ENCODE measurements at regions not wholly inside any gene's neighbourhood (a gene's known extent, or its start where the extent isn't known, plus 50 kb on each side); places are given as distances from the start of the nearest gene placed in this dataset.

DNA sequence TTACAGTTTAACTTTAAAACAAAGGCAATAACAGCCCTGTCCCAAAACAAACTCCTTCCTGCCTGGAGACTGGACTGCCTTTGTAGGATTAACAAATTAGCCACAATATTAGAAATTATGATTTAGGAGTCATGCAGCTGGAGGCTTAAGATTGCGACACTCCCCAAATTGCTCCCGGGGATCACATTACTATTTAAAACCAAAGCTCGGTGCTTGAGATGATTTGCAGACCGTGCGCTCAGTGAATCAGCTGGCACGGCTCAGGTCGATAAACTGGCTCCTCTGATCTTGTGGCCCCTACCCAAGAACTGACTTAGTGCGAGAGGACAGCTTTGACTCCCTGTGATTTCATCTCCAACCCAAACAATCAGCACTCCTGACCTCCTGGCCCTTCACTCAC, 829.3 kb downstream of the NLGN4X start:
- Histone ChIP-seq H3K27ac (ENCODE audit: low read depth in 1 of 2, low read length in 2 of 2) (no peak overlapping the region), H3K4me3 (ENCODE audit: low read depth in 1 of 3, low read length in 3 of 3) (no peak overlapping the region), H3K4me1 (ENCODE audit: control insufficient read depth in 4 of 4, insufficient read depth in 4 of 4, low read length in 3 of 4) (no peaks in the 10 kb centered on the region), H3K9ac (ENCODE audit: low read depth in 1 of 2, low read length in 2 of 2) (no peak overlapping the region), H3K27me3 (ENCODE audit: control insufficient read depth in 4 of 4, insufficient read depth in 4 of 4, low read length in 3 of 4) (no peaks in the 10 kb centered on the region), H3K36me3 (ENCODE audit: control insufficient read depth in 4 of 4, insufficient read depth in 3 of 4, low read depth in 1 of 4, low read length in 3 of 4) (no peaks in the 10 kb centered on the region), H3K9me3 (ENCODE audit: control insufficient read depth in 4 of 4, low read length in 3 of 4) (peaks cover 0 to 2% (median 0%) of the 10 kb centered on the region in 4 donors)
- DNase-seq (ENCODE audit: low spot score) = no peak
- WGBS = 78% methylated on average over 8 of the region's 8 CpGs
- TF ChIP-seq FOXA2 (IDR thresholded peaks at IDR 0.05) = no peak
- TF ChIP-seq HNF4A (conservative IDR thresholded peaks at IDR 0.05) = no peak

DNA sequence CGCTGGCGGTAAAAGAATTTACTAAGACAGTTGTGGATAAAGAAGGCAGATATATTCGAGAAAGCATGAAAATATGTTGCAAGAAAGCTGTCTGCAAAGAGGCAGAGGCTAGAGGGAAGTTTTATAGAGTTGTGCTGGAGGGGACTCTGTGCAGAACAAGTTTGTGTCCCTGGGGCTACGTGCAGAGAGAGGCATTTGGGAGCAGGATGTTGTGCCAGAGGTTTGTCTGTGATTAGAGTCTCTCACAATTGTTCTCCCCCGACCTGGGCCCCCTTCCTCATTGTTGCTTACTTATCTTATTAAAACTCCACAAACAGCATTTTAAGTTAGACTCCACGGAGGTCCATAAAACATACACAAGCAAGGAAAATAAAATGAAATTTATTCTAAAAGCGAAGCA, 831.3 kb downstream of the NLGN4X start:
- WGBS = 48% methylated on average over 7 of the region's 7 CpGs
- H3K9me3 ChIP-seq (ENCODE audit: control insufficient read depth in 4 of 4, low read length in 3 of 4) = no peaks in the 10 kb centered on the region
- no peak for DNase-seq (ENCODE audit: low spot score)
- H3K9ac ChIP-seq (ENCODE audit: low read depth in 1 of 2, low read length in 2 of 2) = no peak overlapping the region
- H3K4me1 ChIP-seq (ENCODE audit: control insufficient read depth in 4 of 4, insufficient read depth in 4 of 4, low read length in 3 of 4) = no peaks in the 10 kb centered on the region
- no peak overlapping the region for H3K27ac ChIP-seq (ENCODE audit: low read depth in 1 of 2, low read length in 2 of 2)
- H3K36me3 ChIP-seq (ENCODE audit: control insufficient read depth in 4 of 4, insufficient read depth in 3 of 4, low read depth in 1 of 4, low read length in 3 of 4) = no peaks in the 10 kb centered on the region
- H3K4me3 ChIP-seq (ENCODE audit: low read depth in 1 of 3, low read length in 3 of 3) = no peak overlapping the region
- TF ChIP-seq FOXA1 (IDR thresholded peaks at IDR 0.05) (no peak), HNF4G (IDR thresholded peaks at IDR 0.05) (no peak), RXRA (IDR thresholded peaks at IDR 0.05) (no peak), JUND (IDR thresholded peaks at IDR 0.05) (no peak), TAF1 (conservative IDR thresholded peaks at IDR 0.05) (no peak), NR2F2 (IDR thresholded peaks at IDR 0.05) (no peak), RAD21 (IDR thresholded peaks at IDR 0.05) (no peak)
- TF ChIP-seq, protein P1, sequence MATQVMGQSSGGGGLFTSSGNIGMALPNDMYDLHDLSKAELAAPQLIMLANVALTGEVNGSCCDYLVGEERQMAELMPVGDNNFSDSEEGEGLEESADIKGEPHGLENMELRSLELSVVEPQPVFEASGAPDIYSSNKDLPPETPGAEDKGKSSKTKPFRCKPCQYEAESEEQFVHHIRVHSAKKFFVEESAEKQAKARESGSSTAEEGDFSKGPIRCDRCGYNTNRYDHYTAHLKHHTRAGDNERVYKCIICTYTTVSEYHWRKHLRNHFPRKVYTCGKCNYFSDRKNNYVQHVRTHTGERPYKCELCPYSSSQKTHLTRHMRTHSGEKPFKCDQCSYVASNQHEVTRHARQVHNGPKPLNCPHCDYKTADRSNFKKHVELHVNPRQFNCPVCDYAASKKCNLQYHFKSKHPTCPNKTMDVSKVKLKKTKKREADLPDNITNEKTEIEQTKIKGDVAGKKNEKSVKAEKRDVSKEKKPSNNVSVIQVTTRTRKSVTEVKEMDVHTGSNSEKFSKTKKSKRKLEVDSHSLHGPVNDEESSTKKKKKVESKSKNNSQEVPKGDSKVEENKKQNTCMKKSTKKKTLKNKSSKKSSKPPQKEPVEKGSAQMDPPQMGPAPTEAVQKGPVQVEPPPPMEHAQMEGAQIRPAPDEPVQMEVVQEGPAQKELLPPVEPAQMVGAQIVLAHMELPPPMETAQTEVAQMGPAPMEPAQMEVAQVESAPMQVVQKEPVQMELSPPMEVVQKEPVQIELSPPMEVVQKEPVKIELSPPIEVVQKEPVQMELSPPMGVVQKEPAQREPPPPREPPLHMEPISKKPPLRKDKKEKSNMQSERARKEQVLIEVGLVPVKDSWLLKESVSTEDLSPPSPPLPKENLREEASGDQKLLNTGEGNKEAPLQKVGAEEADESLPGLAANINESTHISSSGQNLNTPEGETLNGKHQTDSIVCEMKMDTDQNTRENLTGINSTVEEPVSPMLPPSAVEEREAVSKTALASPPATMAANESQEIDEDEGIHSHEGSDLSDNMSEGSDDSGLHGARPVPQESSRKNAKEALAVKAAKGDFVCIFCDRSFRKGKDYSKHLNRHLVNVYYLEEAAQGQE (IDR thresholded peaks at IDR 0.05) = no peak
- TF ChIP-seq, protein P2, sequence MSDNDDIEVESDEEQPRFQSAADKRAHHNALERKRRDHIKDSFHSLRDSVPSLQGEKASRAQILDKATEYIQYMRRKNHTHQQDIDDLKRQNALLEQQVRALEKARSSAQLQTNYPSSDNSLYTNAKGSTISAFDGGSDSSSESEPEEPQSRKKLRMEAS (IDR thresholded peaks at IDR 0.05) = no peak
- TF ChIP-seq, protein P3, sequence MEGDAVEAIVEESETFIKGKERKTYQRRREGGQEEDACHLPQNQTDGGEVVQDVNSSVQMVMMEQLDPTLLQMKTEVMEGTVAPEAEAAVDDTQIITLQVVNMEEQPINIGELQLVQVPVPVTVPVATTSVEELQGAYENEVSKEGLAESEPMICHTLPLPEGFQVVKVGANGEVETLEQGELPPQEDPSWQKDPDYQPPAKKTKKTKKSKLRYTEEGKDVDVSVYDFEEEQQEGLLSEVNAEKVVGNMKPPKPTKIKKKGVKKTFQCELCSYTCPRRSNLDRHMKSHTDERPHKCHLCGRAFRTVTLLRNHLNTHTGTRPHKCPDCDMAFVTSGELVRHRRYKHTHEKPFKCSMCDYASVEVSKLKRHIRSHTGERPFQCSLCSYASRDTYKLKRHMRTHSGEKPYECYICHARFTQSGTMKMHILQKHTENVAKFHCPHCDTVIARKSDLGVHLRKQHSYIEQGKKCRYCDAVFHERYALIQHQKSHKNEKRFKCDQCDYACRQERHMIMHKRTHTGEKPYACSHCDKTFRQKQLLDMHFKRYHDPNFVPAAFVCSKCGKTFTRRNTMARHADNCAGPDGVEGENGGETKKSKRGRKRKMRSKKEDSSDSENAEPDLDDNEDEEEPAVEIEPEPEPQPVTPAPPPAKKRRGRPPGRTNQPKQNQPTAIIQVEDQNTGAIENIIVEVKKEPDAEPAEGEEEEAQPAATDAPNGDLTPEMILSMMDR (IDR thresholded peaks at IDR 0.05; ENCODE audit: low read depth, low read length, missing input control) = no peak
- TF ChIP-seq, protein P4, sequence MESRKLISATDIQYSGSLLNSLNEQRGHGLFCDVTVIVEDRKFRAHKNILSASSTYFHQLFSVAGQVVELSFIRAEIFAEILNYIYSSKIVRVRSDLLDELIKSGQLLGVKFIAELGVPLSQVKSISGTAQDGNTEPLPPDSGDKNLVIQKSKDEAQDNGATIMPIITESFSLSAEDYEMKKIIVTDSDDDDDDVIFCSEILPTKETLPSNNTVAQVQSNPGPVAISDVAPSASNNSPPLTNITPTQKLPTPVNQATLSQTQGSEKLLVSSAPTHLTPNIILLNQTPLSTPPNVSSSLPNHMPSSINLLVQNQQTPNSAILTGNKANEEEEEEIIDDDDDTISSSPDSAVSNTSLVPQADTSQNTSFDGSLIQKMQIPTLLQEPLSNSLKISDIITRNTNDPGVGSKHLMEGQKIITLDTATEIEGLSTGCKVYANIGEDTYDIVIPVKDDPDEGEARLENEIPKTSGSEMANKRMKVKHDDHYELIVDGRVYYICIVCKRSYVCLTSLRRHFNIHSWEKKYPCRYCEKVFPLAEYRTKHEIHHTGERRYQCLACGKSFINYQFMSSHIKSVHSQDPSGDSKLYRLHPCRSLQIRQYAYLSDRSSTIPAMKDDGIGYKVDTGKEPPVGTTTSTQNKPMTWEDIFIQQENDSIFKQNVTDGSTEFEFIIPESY (IDR thresholded peaks at IDR 0.05) = no peak
- no peaks in the 10 kb centered on the region for H3K27me3 ChIP-seq (ENCODE audit: control insufficient read depth in 4 of 4, insufficient read depth in 4 of 4, low read length in 3 of 4)

Measured in liver (tissue), 8 donors.